ENCODE measurements at regions not wholly inside any gene's neighbourhood (a gene's known extent, or its start where the extent isn't known, plus 50 kb on each side); places are given as distances from the start of the nearest gene placed in this dataset.

GRCh38 chr2:194424683-194425209 lies 1232.3 kb upstream of the SLC39A10 start:
- Histone ChIP-seq H4K20me1 (ENCODE audit: insufficient read depth, poor library complexity, severe bottlenecking) (no peaks in the 10 kb centered on the region), H3K9me2 (replicated peaks; ENCODE audit: insufficient read depth) (no peaks in the 10 kb centered on the region), H3K9me3 (ENCODE audit: low read depth) (no peaks in the 10 kb centered on the region), H3K27me3 (no peaks in the 10 kb centered on the region), H3K4me1 (ENCODE audit: insufficient read depth) (no peaks in the 10 kb centered on the region), H2AFZ (no peak overlapping the region), H3K4me3 (no peak overlapping the region), H3K79me2 (no peaks in the 10 kb centered on the region), H3K36me3 (replicated peaks; ENCODE audit: insufficient read depth, low read depth) (no peaks in the 10 kb centered on the region), H3K4me2 (no peak overlapping the region), H3K27ac (no peak overlapping the region)
- TF ChIP-seq EZH2phosphoT487 (IDR thresholded peaks at IDR 0.05; ENCODE audit: low read depth, severe bottlenecking, unreplicated experiment) (no peak), EZH2 (IDR thresholded peaks at IDR 0.05; ENCODE audit: borderline replicate concordance) (no peak), CTCF (IDR thresholded peaks at IDR 0.05; ENCODE audit: poor library complexity) (no peak)
- WGBS (ENCODE audit: low lambda C conversion rate, missing lambda C conversion rate) = 79% methylated on average over 3 of the region's 3 CpGs
- DNase-seq (ENCODE audit: low spot score) = no peak

GRCh38 chr2:194411221-194411620 lies 1245.8 kb upstream of the SLC39A10 start:
- no peak for DNase-seq (ENCODE audit: low spot score)
- H2AFZ ChIP-seq = no peak overlapping the region
- no peak for TF ChIP-seq EZH2 (IDR thresholded peaks at IDR 0.05; ENCODE audit: borderline replicate concordance)
- TF ChIP-seq CTCF (IDR thresholded peaks at IDR 0.05; ENCODE audit: poor library complexity) = no peak
- no peak for TF ChIP-seq EZH2phosphoT487 (IDR thresholded peaks at IDR 0.05; ENCODE audit: low read depth, severe bottlenecking, unreplicated experiment)
- H3K27ac ChIP-seq = no peak overlapping the region
- no peak overlapping the region for H3K4me3 ChIP-seq
- H3K4me2 ChIP-seq = no peak overlapping the region
- H3K9me3 ChIP-seq (ENCODE audit: low read depth) = no peaks in the 10 kb centered on the region
- no peaks in the 10 kb centered on the region for H3K4me1 ChIP-seq (ENCODE audit: insufficient read depth)
- no peaks in the 10 kb centered on the region for H3K27me3 ChIP-seq
- no peaks in the 10 kb centered on the region for H3K36me3 ChIP-seq (replicated peaks; ENCODE audit: insufficient read depth, low read depth)
- no peaks in the 10 kb centered on the region for H3K79me2 ChIP-seq
- H4K20me1 ChIP-seq (ENCODE audit: insufficient read depth, poor library complexity, severe bottlenecking) = no peaks in the 10 kb centered on the region
- WGBS (ENCODE audit: low lambda C conversion rate, missing lambda C conversion rate) = 77% methylated on average over 3 of the region's 3 CpGs
- H3K9me2 ChIP-seq (replicated peaks; ENCODE audit: insufficient read depth) = no peaks in the 10 kb centered on the region

GRCh38 chr2:194395818-194396217 lies 1261.2 kb upstream of the SLC39A10 start:
- TF ChIP-seq EZH2phosphoT487 (IDR thresholded peaks at IDR 0.05; ENCODE audit: low read depth, severe bottlenecking, unreplicated experiment) (no peak), CTCF (IDR thresholded peaks at IDR 0.05; ENCODE audit: poor library complexity) (no peak), EZH2 (IDR thresholded peaks at IDR 0.05; ENCODE audit: borderline replicate concordance) (no peak)
- Histone ChIP-seq H3K79me2 (no peaks in the 10 kb centered on the region), H3K27me3 (no peaks in the 10 kb centered on the region), H3K27ac (no peak overlapping the region), H4K20me1 (ENCODE audit: insufficient read depth, poor library complexity, severe bottlenecking) (no peaks in the 10 kb centered on the region), H3K4me1 (ENCODE audit: insufficient read depth) (no peaks in the 10 kb centered on the region), H3K36me3 (replicated peaks; ENCODE audit: insufficient read depth, low read depth) (no peaks in the 10 kb centered on the region), H3K9me3 (ENCODE audit: low read depth) (no peaks in the 10 kb centered on the region), H3K4me2 (no peak overlapping the region), H2AFZ (no peak overlapping the region), H3K4me3 (no peak overlapping the region), H3K9me2 (replicated peaks; ENCODE audit: insufficient read depth) (no peaks in the 10 kb centered on the region)
- 78% methylated on average over 3 of the region's 3 CpGs for WGBS (ENCODE audit: low lambda C conversion rate, missing lambda C conversion rate)
- DNase-seq (ENCODE audit: low spot score) = no peak

GRCh38 chr2:194385376-194385775 lies 1271.7 kb upstream of the SLC39A10 start:
- no peaks in the 10 kb centered on the region for H3K9me2 ChIP-seq (replicated peaks; ENCODE audit: insufficient read depth)
- no peak overlapping the region for H3K27ac ChIP-seq
- TF ChIP-seq EZH2phosphoT487 (IDR thresholded peaks at IDR 0.05; ENCODE audit: low read depth, severe bottlenecking, unreplicated experiment) (no peak), EZH2 (IDR thresholded peaks at IDR 0.05; ENCODE audit: borderline replicate concordance) (no peak), CTCF (IDR thresholded peaks at IDR 0.05; ENCODE audit: poor library complexity) (no peak)
- H3K36me3 ChIP-seq (replicated peaks; ENCODE audit: insufficient read depth, low read depth) = no peaks in the 10 kb centered on the region
- WGBS (ENCODE audit: low lambda C conversion rate, missing lambda C conversion rate) = 90% methylated on average over 1 of the region's 1 CpG
- no peaks in the 10 kb centered on the region for H3K4me1 ChIP-seq (ENCODE audit: insufficient read depth)
- H3K4me2 ChIP-seq = no peak overlapping the region
- H3K9me3 ChIP-seq (ENCODE audit: low read depth) = peaks cover 4% of the 10 kb centered on the region
- H4K20me1 ChIP-seq (ENCODE audit: insufficient read depth, poor library complexity, severe bottlenecking) = no peaks in the 10 kb centered on the region
- H3K4me3 ChIP-seq = no peak overlapping the region
- H3K79me2 ChIP-seq = no peaks in the 10 kb centered on the region
- no peaks in the 10 kb centered on the region for H3K27me3 ChIP-seq
- DNase-seq (ENCODE audit: low spot score) = no peak
- no peak overlapping the region for H2AFZ ChIP-seq

All from hepatocyte (in vitro differentiated cells).